Endothelial cell of umbilical vein (primary cell): ENCODE measurements at regions not wholly inside any gene's neighbourhood (a gene's known extent, or its start where the extent isn't known, plus 50 kb on each side); places are given as distances from the start of the nearest gene placed in this dataset.

ENCODE experiments used
- BruUV-seq: library from RNA; stranded (reverse); fragments of 400-500 nt; replicated peaks from 2 replicates; lab custom pipeline; 2021; lab: Mats Ljungman, UMichigan
- CTCF ChIA-PET: fragments of 300-600, 350-600 bp; sonication (Branson Sonifier 250); formaldehyde crosslinking; loops from one replicate; lab custom pipeline; 2021; ENCODE audit warnings: antibody characterized with exemption, inconsistent platforms; lab: Charles Lee
- POLR2A ChIA-PET: fragments of 300-600, 350-600 bp; sonication (Branson Sonifier 250); formaldehyde crosslinking; loops from one replicate; lab custom pipeline; 2021; ENCODE audit warnings: antibody characterized with exemption, inconsistent platforms; lab: Charles Lee
- DNase-seq: peaks from one replicate; pipeline ENCODE4 v3.0.0-alpha.2; 2011; ENCODE audit warnings: low read depth, low spot score
- FAIRE-seq: peaks from 2 replicates; lab custom pipeline; 2011; peaks lifted over from hg19 to GRCh38; lab: Jason Lieb, UNC
- H2AFZ ChIP-seq: 2 replicates; pipeline ENCODE4 v1.6.0; 2012; ENCODE audit warnings: low read depth, low read length, control low read depth, inconsistent platforms
- H3K27ac ChIP-seq: 2 replicates; pipeline ENCODE4 v1.5.1; 2011; ENCODE audit warnings: low read depth, mild to moderate bottlenecking, control low read depth, low read length, moderate library complexity; ENCODE audit not compliant: insufficient read depth
- H3K27me3 ChIP-seq, 2 experiments: 2 replicates each; pipeline versions ENCODE4 v1.6.0 to v1.6.1; 2011; ENCODE audit warnings: low read length in 2 of 2, mixed read lengths in 1 of 2; ENCODE audit not compliant: control insufficient read depth in 2 of 2, insufficient read depth in 2 of 2
- H3K36me3 ChIP-seq, 2 experiments: 2 replicates in 1 of 2; 3 replicates in 1 of 2; pipeline ENCODE4 v1.5.1; 2011; ENCODE audit warnings: low read length in 2 of 2, mild to moderate bottlenecking in 1 of 2, moderate library complexity in 1 of 2; ENCODE audit not compliant: control insufficient read depth in 2 of 2, insufficient read depth in 2 of 2; ENCODE audit errors: extremely low read depth in 1 of 2
- H3K4me1 ChIP-seq: 3 replicates; pipeline ENCODE4 v1.5.1; 2011; ENCODE audit warnings: mild to moderate bottlenecking, low read length; ENCODE audit not compliant: control insufficient read depth, insufficient read depth; ENCODE audit errors: extremely low read depth
- H3K4me2 ChIP-seq: 2 replicates; pipeline ENCODE4 v1.6.1; 2011; ENCODE audit warnings: low read length, control low read depth, mixed read lengths; ENCODE audit not compliant: insufficient read depth
- H3K4me3 ChIP-seq, 3 experiments: fragments of 200-600 bp in 1 of 3; sonication (generic), shearing (Covaris generic) in 1 of 3; replicated peaks in 1 of 3; 2 replicates each; pipeline ENCODE4 v1.5.1; 2011 to 2016; ENCODE audit warnings: control low read depth in 3 of 3, low read length in 3 of 3, mild to moderate bottlenecking in 2 of 3, inconsistent platforms in 1 of 3, low read depth in 1 of 3, moderate library complexity in 1 of 3; ENCODE audit not compliant: insufficient read depth in 1 of 3
- H3K79me2 ChIP-seq: 2 replicates; pipeline ENCODE4 v1.6.0; 2012; ENCODE audit warnings: low read length, inconsistent platforms; ENCODE audit not compliant: control insufficient read depth, insufficient read depth
- H3K9ac ChIP-seq: replicated peaks from 2 replicates; pipeline ENCODE3; 2011; ENCODE audit warnings: low read length, control low read depth; ENCODE audit not compliant: insufficient read depth; ENCODE audit errors: extremely low read depth
- H3K9me1 ChIP-seq: replicated peaks from 3 replicates; pipeline ENCODE4 v1.6.0; 2011; ENCODE audit warnings: mild to moderate bottlenecking, low read length; ENCODE audit not compliant: control insufficient read depth, insufficient read depth; ENCODE audit errors: extremely low read depth
- H3K9me3 ChIP-seq: replicated peaks from 2 replicates; pipeline ENCODE4 v1.5.1; 2012; ENCODE audit warnings: low read length, inconsistent platforms; ENCODE audit not compliant: control insufficient read depth, insufficient read depth
- H4K20me1 ChIP-seq: replicated peaks from 2 replicates; pipeline ENCODE3; 2011; ENCODE audit warnings: mild to moderate bottlenecking, low read length; ENCODE audit not compliant: control insufficient read depth, insufficient read depth; ENCODE audit errors: extremely low read depth
- EZH2 ChIP-seq: IDR thresholded peaks from 2 replicates; pipeline ENCODE4 v1.6.1; 2012; ENCODE audit warnings: borderline replicate concordance, low read depth, mild to moderate bottlenecking, moderate library complexity, low read length, inconsistent platforms; ENCODE audit not compliant: severe bottlenecking
- FOS ChIP-seq: IDR thresholded peaks from 2 replicates; pipeline ENCODE4 v1.6.1; 2011; ENCODE audit warnings: mild to moderate bottlenecking, low read length, moderate library complexity, borderline replicate concordance; ENCODE audit not compliant: insufficient read depth
- GATA2 ChIP-seq: IDR thresholded peaks from 2 replicates; pipeline ENCODE4 v1.7.0; 2011; ENCODE audit warnings: low read depth, mild to moderate bottlenecking, moderate library complexity, mixed read lengths, low read length; ENCODE audit not compliant: insufficient read length, insufficient read depth
- JUN ChIP-seq: IDR thresholded peaks from 2 replicates; pipeline ENCODE4 v1.6.1; 2011; ENCODE audit warnings: borderline replicate concordance, low read depth; ENCODE audit not compliant: insufficient read length, insufficient read depth
- MYC ChIP-seq: IDR thresholded peaks from one replicate; pipeline ENCODE4 v1.6.1; 2011; ENCODE audit warnings: mild to moderate bottlenecking, low read depth, low read length
- POLR2A ChIP-seq: IDR thresholded peaks from 2 replicates; pipeline ENCODE4 v1.6.1; 2012; ENCODE audit warnings: low read depth, mild to moderate bottlenecking, control low read depth, low read length
- POLR2AphosphoS5 ChIP-seq: IDR thresholded peaks from 2 replicates; pipeline ENCODE4 v1.6.1; 2012; ENCODE audit warnings: low read depth, mild to moderate bottlenecking, control low read depth, low read length, moderate library complexity; ENCODE audit not compliant: insufficient read depth
- dilution Hi-C: fragments of 300-500 bp; cut with MboI; formaldehyde crosslinking; loops from one replicate; pipeline ENCODE4 v1.15.0; 2019; ENCODE audit warnings: low sequenced_read_pairs; ENCODE audit not compliant: extremely low pct_ligation_motif_present
- intact Hi-C: fragments of 100-400 bp; cut with micrococcal nuclease; formaldehyde crosslinking; loops from one replicate; pipeline ENCODE4 v1.10.0; 2022
- TF ChIP-seq, protein P1 (sequence below), 2 donors: IDR thresholded peaks; 1 replicate in 1 of 2; 2 replicates in 1 of 2; pipeline ENCODE4 v1.5.1; 2011; ENCODE audit warnings: low read length in 2 of 2, mild to moderate bottlenecking in 2 of 2, moderate library complexity in 2 of 2, control low read depth in 1 of 2, inconsistent platforms in 1 of 2, low read depth in 1 of 2; ENCODE audit not compliant: insufficient read depth in 1 of 2; ENCODE audit errors: extremely low read depth in 1 of 2
- TF ChIP-seq, protein P2 (sequence below): IDR thresholded peaks from 2 replicates; pipeline ENCODE4 v1.6.1; 2011; ENCODE audit not compliant: insufficient read depth, insufficient read length

DNA sequence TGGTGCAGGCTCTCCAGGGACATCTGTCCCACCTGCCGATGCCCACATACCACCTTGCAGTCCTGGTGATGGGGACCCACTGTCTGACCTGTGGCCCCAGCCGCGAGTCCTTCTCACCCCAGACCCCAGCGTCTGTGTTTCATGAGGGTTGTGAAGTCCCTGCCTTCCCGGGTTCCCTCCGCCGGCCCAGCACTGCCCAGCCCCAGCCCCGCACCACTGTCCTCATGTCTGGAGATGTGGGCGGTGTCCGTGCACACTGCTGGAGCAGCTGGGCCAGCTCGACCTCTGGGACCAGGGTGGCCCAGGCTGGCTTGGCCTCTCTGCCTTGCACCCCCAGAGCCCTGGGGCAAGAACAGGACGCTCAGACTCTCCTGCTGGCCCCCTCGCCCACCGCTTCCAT lies 199.5 kb upstream of the CIBAR2 start:
- ChIA-PET POLR2A (no interaction called here), CTCF (interaction anchor here (1.2 kb wide), 1 partner anchor 197 kb away, joined by 4 read pairs; no protein-coding TSS in a partner anchor)
- Histone ChIP-seq H3K36me3 (no peaks in the 10 kb centered on the region), H3K27me3 (no peaks in the 10 kb centered on the region), H3K9me1 (no peaks in the 10 kb centered on the region), H3K79me2 (no peaks in the 10 kb centered on the region), H4K20me1 (no peaks in the 10 kb centered on the region), H3K27ac (no peak overlapping the region), H3K4me1 (peaks cover 15% of the 10 kb centered on the region), H3K4me2 (no peak overlapping the region), H3K9ac (no peak overlapping the region), H3K4me3 (no peak overlapping the region), H2AFZ (no peak overlapping the region), H3K9me3 (no peaks in the 10 kb centered on the region)
- DNase-seq, result no peak
- BruUV-seq, result no TSS peak
- TF ChIP-seq FOS (no peak), JUN (no peak), GATA2 (no peak), EZH2 (no peak), POLR2AphosphoS5 (no peak), POLR2A (no peak), MYC (no peak)
- TF ChIP-seq, protein P1, sequence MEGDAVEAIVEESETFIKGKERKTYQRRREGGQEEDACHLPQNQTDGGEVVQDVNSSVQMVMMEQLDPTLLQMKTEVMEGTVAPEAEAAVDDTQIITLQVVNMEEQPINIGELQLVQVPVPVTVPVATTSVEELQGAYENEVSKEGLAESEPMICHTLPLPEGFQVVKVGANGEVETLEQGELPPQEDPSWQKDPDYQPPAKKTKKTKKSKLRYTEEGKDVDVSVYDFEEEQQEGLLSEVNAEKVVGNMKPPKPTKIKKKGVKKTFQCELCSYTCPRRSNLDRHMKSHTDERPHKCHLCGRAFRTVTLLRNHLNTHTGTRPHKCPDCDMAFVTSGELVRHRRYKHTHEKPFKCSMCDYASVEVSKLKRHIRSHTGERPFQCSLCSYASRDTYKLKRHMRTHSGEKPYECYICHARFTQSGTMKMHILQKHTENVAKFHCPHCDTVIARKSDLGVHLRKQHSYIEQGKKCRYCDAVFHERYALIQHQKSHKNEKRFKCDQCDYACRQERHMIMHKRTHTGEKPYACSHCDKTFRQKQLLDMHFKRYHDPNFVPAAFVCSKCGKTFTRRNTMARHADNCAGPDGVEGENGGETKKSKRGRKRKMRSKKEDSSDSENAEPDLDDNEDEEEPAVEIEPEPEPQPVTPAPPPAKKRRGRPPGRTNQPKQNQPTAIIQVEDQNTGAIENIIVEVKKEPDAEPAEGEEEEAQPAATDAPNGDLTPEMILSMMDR (IDR thresholded peaks at IDR 0.05; ENCODE audit: extremely low read depth in 1 of 2, insufficient read depth in 1 of 2, low read depth in 1 of 2, low read length in 2 of 2), result no peak
- TF ChIP-seq, protein P2, sequence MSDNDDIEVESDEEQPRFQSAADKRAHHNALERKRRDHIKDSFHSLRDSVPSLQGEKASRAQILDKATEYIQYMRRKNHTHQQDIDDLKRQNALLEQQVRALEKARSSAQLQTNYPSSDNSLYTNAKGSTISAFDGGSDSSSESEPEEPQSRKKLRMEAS, result no peak
- dilution Hi-C loops, result no loop called here
- intact Hi-C loops, result no loop called here
- FAIRE-seq, result no peak
